ENCODE measurements at regions not wholly inside any gene's neighbourhood (a gene's known extent, or its start where the extent isn't known, plus 50 kb on each side); places are given as distances from the start of the nearest gene placed in this dataset.
"Not testable (repeated sequence)": the region's sequence is repeated elsewhere in the genome, so short reads cannot be mapped to it uniquely, and the experiment has no call there.

DNA sequence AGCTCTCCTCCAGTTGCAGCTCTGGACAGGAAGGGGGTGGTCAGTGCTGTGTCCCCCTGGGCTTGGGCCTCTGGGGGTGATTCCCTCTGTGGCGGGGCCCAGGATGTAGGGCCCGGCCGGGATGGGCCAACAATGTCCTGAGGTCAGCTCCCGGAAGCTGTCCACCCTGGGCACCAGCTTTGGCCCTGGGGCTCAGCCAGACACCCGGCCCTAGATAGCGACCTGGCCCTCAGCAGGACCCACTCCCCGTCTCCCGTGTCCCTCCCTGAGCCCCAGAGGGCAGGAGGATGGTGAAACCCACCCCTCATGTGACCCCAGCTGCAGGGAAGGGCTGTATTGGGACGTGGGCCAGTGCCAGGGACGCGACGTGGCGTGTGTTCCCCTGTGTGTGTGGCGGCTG lies 96.8 kb downstream of the TMEM121 start:
- not testable (repeated sequence) for DNase-seq

DNA sequence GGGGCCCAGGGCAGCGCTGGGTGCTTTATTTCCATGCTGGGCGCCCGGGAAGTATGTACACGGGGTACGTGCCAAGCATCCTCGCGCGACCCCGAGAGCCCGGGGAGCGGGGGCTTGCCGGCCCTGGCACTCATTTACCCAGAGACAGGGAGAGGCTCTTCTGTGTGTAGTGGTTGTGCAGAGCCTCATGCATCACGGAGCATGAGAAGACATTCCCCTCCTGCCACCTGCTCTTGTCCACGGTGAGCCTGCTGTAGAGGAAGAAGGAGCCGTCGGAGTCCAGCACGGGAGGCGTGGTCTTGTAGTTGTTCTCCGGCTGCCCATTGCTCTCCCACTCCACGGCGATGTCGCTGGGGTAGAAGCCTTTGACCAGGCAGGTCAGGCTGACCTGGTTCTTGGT lies 98.0 kb downstream of the TMEM121 start:
- DNase-seq: not testable (repeated sequence)

DNA sequence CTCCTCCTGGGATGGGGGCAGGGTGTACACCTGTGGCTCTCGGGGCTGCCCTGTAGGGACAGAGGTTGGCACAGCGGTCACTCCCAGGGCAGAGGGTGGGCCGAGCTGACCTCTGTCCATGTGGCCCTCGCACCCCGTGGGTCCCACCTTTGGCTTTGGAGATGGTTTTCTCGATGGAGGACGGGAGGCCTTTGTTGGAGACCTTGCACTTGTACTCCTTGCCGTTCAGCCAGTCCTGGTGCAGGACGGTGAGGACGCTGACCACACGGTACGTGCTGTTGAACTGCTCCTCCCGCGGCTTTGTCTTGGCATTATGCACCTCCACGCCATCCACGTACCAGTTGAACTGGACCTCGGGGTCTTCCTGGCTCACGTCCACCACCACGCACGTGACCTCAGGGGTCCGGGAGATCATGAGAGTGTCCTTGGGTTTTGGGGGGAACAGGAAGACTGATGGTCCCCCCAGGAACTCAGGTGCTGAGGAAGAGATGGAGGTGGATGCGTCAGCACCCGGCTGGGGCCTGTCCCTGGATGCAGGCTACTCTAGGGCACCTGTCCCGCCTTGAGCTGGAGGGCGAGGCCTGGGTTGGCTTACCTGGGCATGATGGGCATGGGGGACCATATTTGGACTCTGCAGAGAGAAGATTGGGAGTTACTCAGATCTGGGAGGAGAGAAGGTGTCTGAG lies 98.5 kb downstream of the TMEM121 start:
- DNase-seq: not testable (repeated sequence)

- DNase-seq: not testable (repeated sequence)
Measured at GRCh38 chr14:105625448-105625847, 99.1 kb downstream of the TMEM121 start.

- DNase-seq: not testable (repeated sequence)
Measured at GRCh38 chr14:105626111-105626510, 99.7 kb downstream of the TMEM121 start.

DNA sequence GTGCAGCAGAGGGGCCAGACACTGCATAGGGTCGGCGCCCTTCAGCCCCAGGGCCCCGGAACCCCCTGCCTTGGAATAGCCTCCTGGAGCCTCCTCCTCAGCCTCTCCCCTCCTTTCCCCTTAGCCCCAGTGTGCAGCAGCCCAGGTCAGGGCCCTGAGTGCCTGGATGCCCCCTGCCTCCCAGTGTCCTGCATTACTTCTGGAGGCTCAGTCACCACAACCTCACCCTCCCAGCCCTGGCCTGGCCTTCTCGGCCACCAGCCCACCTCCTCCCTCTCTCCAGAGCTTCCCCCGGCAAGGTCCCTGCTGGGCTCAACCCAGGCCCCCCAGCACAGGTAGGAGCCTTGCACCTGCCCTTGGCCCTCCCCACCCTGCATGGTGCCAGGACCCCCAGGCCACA lies 100.3 kb downstream of the TMEM121 start:
- DNase-seq: not testable (repeated sequence)

GRCh38 chr14:105627287-105627686 lies 100.9 kb downstream of the TMEM121 start:
- DNase-seq: not testable (repeated sequence)

- no peak for DNase-seq
Measured at GRCh38 chr14:105627701-105628100, 101.3 kb downstream of the TMEM121 start.

- not testable (repeated sequence) for DNase-seq
Measured at GRCh38 chr14:105628126-105628525, 101.7 kb downstream of the TMEM121 start.

GRCh38 chr14:105628531-105629067 lies 102.2 kb downstream of the TMEM121 start:
- not testable (repeated sequence) for DNase-seq

DNA sequence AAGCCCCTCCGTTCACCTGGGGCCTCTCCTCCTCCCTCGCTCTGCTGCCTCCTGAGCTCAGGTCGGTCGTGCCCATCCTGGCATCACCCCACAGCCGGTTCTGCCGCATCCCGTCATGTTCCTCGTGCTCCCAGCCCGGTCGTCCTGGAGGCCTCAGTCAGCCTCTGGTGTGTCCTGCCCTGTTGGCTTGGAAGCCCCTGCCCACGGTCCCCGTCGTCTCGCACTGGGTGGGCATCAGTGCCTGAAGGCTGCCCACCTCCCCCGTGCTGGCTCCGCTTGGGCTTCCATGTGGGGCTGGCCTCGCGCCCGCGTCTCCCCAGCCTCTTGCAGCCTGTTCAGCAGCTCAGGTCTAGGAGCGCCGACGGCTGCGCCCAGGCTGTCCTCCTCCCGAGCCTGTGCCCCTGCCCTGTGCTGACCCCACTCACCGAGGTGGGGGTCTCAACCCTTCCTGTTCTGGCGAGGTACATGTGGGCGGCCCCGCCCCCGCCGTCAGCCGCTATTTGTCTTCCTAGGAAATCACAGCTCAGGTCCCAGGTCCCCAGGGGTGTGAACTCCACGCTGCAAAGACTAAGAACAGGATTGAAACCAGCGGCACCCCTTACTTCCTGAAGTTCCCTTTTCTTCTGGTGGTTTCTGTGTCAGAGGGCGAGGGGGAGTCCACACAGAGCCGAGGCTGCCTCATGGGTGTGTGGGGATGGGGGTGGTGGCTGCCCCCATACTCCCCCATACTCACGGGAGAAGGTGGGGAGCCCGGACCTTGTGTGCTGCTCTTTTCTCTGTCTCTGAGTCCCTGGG lies 102.9 kb downstream of the TMEM121 start:
- DNase-seq: not testable (repeated sequence)

GRCh38 chr14:105629886-105630215 lies 103.5 kb downstream of the TMEM121 start:
- no peak for DNase-seq

DNA sequence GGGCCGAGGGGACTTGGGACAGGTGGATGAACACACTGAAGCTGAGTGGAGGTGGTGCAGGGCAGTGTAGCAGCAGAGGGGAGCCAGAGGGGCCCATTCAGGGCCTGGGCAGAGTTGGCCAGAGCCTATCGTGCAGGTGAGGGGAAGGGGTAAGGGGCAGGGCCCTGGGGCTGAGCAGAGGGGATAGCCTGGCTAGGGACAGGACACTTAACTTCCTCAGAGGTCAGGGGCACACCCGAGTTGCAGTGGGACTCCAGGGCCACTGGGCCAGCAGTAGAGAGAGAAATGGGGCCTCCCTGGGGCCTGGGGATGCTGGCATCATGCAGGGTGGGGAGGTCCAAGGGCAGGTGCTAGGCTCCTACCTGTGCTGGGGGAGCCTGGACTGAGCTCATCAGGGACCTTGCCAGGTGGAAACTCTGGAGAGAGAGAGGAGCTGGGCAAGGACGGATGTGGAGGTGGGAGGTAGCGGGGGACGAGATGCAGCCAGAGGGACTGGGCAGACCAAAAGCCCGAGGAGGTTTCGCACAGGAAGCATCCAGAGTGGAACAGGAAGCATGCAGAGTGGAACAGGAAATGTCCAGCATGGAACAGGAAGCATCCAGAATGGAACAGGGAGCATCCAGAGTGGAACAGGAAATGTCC lies 104.0 kb downstream of the TMEM121 start:
- not testable (repeated sequence) for DNase-seq

DNA sequence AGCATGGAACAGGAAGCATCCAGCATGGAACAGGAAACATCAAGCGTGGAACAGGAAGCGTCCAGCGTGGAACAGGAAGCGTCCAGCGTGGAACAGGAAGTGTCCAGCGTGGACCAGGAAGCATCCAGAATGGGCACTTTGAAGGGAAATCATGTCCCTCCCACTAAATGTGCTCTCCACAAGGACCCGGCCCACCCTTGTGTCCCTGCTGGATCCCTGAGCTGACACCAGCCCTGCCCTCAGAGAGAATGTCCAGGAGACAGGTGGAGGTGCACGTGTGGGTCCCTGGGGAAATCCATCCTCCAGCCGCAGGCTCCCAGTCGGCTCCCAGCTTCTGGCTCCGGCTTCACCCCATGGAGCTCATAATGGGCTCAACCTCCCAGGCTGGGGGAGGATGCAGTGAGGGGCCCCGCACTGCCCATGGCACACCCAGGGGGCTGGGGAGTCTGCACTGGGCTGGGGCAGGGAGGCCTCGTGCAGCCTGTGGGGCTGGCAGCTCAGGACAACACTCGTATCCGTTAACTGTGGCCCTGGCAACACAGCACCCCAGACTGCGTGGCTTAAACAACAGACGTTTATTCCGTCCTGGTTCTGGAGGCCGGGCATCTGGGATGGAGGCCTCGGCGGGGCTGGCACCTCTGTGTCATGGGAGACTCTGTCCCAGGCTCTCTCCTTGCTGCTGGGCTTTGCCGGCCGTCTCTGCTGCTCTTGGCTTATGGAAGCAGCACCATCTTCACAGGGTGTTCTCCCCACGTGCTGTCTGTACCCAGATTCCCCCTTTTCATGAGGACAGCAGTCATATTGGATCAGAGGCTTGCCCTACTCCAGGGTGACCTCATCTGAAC lies 104.8 kb downstream of the TMEM121 start:
- DNase-seq: not testable (repeated sequence)

DNA sequence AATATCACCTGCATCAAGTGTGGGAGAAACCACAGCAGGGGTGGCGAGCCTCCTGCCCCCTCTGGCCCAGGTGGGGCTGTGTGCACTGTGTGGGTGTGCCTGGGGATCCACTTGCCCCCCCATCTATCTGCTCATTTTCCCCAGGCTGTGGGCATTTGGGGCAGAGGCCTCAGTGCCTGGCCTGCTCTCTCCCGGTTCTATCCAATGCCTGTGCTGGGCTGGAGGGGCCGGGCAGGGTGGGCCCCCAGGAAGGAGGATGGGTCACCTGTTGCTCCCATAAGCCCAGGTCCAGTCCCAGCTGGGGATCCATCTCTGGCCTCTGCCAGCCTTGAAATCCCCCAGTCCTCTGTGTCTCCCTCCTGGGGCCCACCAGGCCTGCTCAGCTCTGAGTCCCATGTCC lies 105.6 kb downstream of the TMEM121 start:
- no peak for DNase-seq

DNA sequence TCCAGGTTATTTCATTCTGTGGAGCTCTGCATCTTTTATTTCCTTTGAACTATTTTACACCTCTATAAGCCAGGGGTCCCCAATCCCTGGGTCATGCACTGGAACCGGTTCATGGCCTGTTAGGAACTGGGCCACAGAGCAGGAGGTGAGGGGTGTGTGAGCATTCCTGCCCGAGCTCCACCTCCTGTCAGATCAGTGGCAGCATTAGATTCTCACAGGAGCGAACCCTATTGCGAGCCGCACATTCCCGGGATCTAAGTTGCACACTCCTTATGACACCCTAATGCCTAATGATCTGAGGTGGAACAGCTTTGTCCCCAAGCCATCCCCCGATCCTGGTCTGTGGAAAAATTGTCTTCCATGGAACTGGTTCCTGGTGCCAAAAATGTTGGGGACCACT lies 107.2 kb downstream of the TMEM121 start:
- not testable (repeated sequence) for DNase-seq

GRCh38 chr14:105635560-105635959 lies 109.2 kb downstream of the TMEM121 start:
- no peak for DNase-seq

GRCh38 chr14:105636021-105636420 lies 109.6 kb downstream of the TMEM121 start:
- not testable (repeated sequence) for DNase-seq

DNA sequence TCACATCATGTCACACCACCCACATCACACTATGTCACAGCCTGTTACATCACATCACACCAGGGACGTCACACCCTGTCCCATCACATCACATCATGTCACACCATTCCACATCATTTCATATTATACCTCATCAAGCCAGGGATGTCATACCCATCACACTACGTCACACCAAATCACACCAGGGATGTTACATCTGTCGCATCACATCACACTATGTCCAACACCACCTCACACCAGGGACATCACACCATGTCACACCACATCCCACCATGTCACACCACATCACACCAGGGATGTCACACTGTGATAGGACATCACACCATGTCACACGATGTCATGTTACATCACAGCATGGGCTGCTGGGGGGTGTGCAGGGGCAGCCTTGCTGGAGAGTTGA lies 110.6 kb downstream of the TMEM121 start:
- DNase-seq: no peak

DNA sequence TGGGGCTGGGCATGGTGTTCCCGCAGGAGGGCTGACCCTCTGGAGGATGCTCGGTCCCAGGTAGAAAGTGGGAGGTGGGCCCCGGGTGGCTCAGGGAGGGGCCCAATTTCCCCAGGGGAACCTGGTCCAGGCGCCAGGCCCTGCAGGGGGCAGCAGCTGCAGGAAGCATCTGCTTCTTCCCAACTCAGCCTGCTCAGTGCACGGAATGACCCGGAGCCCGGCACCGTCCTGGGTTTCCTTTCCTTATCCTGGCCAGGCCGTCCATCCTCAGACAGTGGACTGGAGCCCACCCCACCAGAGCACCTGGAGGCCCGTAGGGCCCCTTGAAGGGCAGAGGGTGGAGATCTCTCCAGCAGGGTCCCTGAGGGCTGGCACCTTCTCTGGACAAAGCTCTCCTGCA lies 111.0 kb downstream of the TMEM121 start:
- not testable (repeated sequence) for DNase-seq

DNA sequence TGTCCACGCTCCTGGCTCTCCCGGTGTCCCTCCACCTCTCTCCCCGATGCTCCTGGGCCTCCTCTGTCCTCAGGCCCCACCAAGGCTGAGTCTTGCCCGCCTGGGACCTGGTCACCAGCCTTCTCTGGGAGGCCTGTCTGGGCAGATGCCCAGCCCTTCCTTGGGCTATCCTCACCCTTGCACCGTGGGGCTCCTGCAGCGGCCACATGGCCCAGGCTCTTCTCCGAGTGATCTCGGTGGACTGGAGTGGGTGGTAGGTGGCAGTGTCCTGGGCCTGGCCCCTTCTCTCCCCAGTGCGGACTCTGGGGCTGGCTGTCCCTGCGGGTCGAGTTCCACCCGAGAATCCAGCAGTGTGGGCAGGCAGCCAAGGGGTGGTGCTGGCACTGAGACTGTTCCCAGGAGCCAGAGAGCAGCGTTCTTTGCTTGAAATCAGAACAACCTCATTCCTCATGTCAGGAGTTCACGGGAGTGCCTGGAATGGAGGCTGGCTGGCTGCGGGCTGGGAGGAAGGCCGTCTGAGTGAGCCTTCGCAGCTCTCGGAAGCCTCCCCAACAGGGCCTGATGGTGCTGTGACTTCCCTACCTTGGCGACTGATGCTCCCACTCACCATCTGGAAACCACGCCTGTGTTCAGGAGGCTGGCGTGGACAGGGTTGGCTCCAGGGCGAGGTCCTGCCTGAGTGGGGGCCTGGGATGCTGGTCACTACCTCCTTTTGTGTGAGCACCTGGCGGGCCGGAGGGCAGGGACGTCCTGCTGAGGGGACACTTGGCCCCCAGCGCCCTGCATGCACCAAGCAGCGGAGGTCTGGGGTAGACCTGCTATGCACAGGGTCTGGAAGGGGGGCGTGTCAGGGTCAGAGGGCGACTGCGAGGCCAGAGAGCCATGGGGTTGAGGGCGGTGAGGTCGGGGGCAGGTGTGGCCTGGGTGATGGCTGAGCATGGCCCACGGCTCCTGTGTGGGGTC lies 113.9 kb downstream of the TMEM121 start:
- not testable (repeated sequence) for DNase-seq

All from stimulated activated CD4-positive, alpha-beta T cell treated with anti-CD3 and anti-CD28 coated beads, Interleukin-2, amount 100 ng/mL, for 24 hours (primary cell).